H1 (cell line): ENCODE measurements at regions not wholly inside any gene's neighbourhood (a gene's known extent, or its start where the extent isn't known, plus 50 kb on each side); places are given as distances from the start of the nearest gene placed in this dataset.

Experiments used
- CTCF ChIA-PET: fragments of 300-600 bp; sonication (Branson Sonifier 250); formaldehyde crosslinking; loops from one replicate; lab custom pipeline; 2021; ENCODE audit not compliant: partially characterized antibody; lab: Charles Lee
- POLR2A ChIA-PET: fragments of 300-600 bp; sonication (Branson Sonifier 250); formaldehyde crosslinking; loops from one replicate; lab custom pipeline; 2021; ENCODE audit warnings: inconsistent platforms; ENCODE audit not compliant: partially characterized antibody; lab: Charles Lee
- DNase-seq, 2 experiments: peaks; one replicate each; pipeline versions ENCODE4 v3.0.0 to v3.0.0-alpha.2; 2010 to 2022; ENCODE audit warnings: low spot score in 2 of 2, low read depth in 1 of 2, mixed read lengths in 1 of 2
- FAIRE-seq: peaks from 2 replicates; lab custom pipeline; 2011; peaks lifted over from hg19 to GRCh38; lab: Jason Lieb, UNC
- H2AFZ ChIP-seq: 2 replicates; pipeline ENCODE4 v1.8.1; 2012; ENCODE audit warnings: low read length, inconsistent platforms
- H2AK5ac ChIP-seq: 2 replicates; pipeline ENCODE4 v1.6.1; 2013; ENCODE audit warnings: low read depth, low read length
- H2BK120ac ChIP-seq: replicated peaks from 2 replicates; pipeline ENCODE3; 2013; ENCODE audit warnings: low read depth, low read length, inconsistent platforms
- H2BK12ac ChIP-seq: 2 replicates; pipeline ENCODE4 v1.6.1; 2013; ENCODE audit warnings: low read depth, low read length
- H2BK15ac ChIP-seq: 2 replicates; pipeline ENCODE4 v1.6.1; 2013; ENCODE audit warnings: low read length
- H2BK20ac ChIP-seq: 2 replicates; pipeline ENCODE4 v1.6.1; 2013; ENCODE audit warnings: low read length
- H2BK5ac ChIP-seq: 2 replicates; pipeline ENCODE4 v1.6.1; 2013; ENCODE audit warnings: low read depth, low read length
- H3K14ac ChIP-seq: 2 replicates; pipeline ENCODE4 v1.6.1; 2013; ENCODE audit warnings: inconsistent platforms; ENCODE audit not compliant: insufficient read length
- H3K18ac ChIP-seq: 2 replicates; pipeline ENCODE4 v1.6.1; 2013; ENCODE audit warnings: low read length; ENCODE audit errors: extremely low read depth
- H3K23ac ChIP-seq: 2 replicates; pipeline ENCODE4 v1.6.1; 2013; ENCODE audit warnings: inconsistent platforms; ENCODE audit not compliant: insufficient read length
- H3K23me2 ChIP-seq: 2 replicates; pipeline ENCODE4 v1.6.1; 2013; ENCODE audit warnings: low read depth, low read length
- H3K27ac ChIP-seq: 2 replicates; pipeline ENCODE4 v1.6.1; 2011; ENCODE audit warnings: low read depth, low read length, inconsistent platforms
- H3K27me3 ChIP-seq, 4 experiments: replicated peaks in 1 of 4; 1 replicate in 1 of 4; 2 replicates in 3 of 4; pipeline versions ENCODE4 v1.6.1 to v1.8.1; 2011 to 2013; ENCODE audit warnings: low read length in 3 of 4, mild to moderate bottlenecking in 3 of 4, inconsistent platforms in 2 of 4, mixed read lengths in 2 of 4, moderate library complexity in 1 of 4; ENCODE audit not compliant: control insufficient read depth in 3 of 4, insufficient read depth in 3 of 4; ENCODE audit errors: extremely low read depth in 1 of 4
- H3K36me3 ChIP-seq, 4 experiments: 2 replicates each; pipeline versions ENCODE4 v1.6.1 to v1.8.1; 2011 to 2013; ENCODE audit warnings: mild to moderate bottlenecking in 4 of 4, low read length in 3 of 4, moderate library complexity in 2 of 4, control low read depth in 1 of 4, inconsistent platforms in 1 of 4; ENCODE audit not compliant: insufficient read depth in 4 of 4, control insufficient read depth in 2 of 4
- H3K4ac ChIP-seq: replicated peaks from 2 replicates; pipeline ENCODE3; 2013; ENCODE audit warnings: low read length, low read depth, mixed read lengths, inconsistent platforms; ENCODE audit not compliant: insufficient read length
- H3K4me1 ChIP-seq, 4 experiments: replicated peaks in 1 of 4; 1 replicate in 1 of 4; 2 replicates in 3 of 4; pipeline versions ENCODE4 v1.6.1 to v1.8.1; 2011 to 2013; ENCODE audit warnings: low read length in 3 of 4, inconsistent platforms in 2 of 4, mixed read lengths in 1 of 4; ENCODE audit not compliant: insufficient read depth in 4 of 4, control insufficient read depth in 3 of 4
- H3K4me2 ChIP-seq, 2 experiments: 2 replicates each; pipeline versions ENCODE4 v1.6.1 to v1.8.1; 2011 to 2013; ENCODE audit warnings: low read depth in 2 of 2, low read length in 2 of 2, control low read depth in 1 of 2, inconsistent platforms in 1 of 2, mild to moderate bottlenecking in 1 of 2; ENCODE audit not compliant: insufficient read depth in 1 of 2
- H3K4me3 ChIP-seq, 4 experiments: fragments of 200-600, 300-600 bp in 1 of 4; sonication (generic), shearing (Covaris generic), sonication (Bioruptor Twin) in 1 of 4; 2 replicates each; pipeline versions ENCODE4 v1.5.1 to v1.8.1; 2011 to 2016; ENCODE audit warnings: low read length in 4 of 4, low read depth in 3 of 4, control low read depth in 2 of 4, inconsistent platforms in 2 of 4, mild to moderate bottlenecking in 2 of 4, mixed read lengths in 1 of 4, moderate library complexity in 1 of 4; ENCODE audit not compliant: insufficient read depth in 2 of 4; ENCODE audit errors: extremely low read depth in 1 of 4
- H3K56ac ChIP-seq: replicated peaks from 2 replicates; pipeline ENCODE3; 2013; ENCODE audit warnings: low read depth, mild to moderate bottlenecking, mixed read lengths, low read length, inconsistent platforms; ENCODE audit not compliant: insufficient read length
- H3K79me1 ChIP-seq: 2 replicates; pipeline ENCODE4 v1.6.1; 2013; ENCODE audit warnings: low read depth, low read length, control low read depth
- H3K79me2 ChIP-seq, 2 experiments: 2 replicates each; pipeline versions ENCODE4 v1.6.1 to v1.8.1; 2012 to 2013; ENCODE audit warnings: low read length in 2 of 2, mild to moderate bottlenecking in 2 of 2, inconsistent platforms in 1 of 2; ENCODE audit not compliant: insufficient read depth in 2 of 2, control insufficient read depth in 1 of 2
- H3K9ac ChIP-seq, 4 experiments: replicated peaks in 1 of 4; 1 replicate in 1 of 4; 2 replicates in 3 of 4; pipeline versions ENCODE4 v1.6.1 to v1.8.1; 2011 to 2013; ENCODE audit warnings: low read depth in 3 of 4, low read length in 3 of 4, control low read depth in 2 of 4, mild to moderate bottlenecking in 2 of 4, moderate library complexity in 2 of 4, inconsistent platforms in 1 of 4; ENCODE audit errors: extremely low read depth in 1 of 4
- H3K9me3 ChIP-seq, 2 experiments: 2 replicates each; pipeline versions ENCODE4 v1.6.1 to v1.8.1; 2012 to 2013; ENCODE audit warnings: mild to moderate bottlenecking in 2 of 2, moderate library complexity in 2 of 2, control low read depth in 1 of 2, inconsistent platforms in 1 of 2, low read depth in 1 of 2, low read length in 1 of 2, mixed read lengths in 1 of 2; ENCODE audit not compliant: insufficient read depth in 2 of 2
- H4K20me1 ChIP-seq, 2 experiments: replicated peaks in 1 of 2; 2 replicates each; pipeline versions ENCODE3 to v1.8.1; 2011 to 2013; ENCODE audit warnings: inconsistent platforms in 2 of 2, low read length in 2 of 2, mild to moderate bottlenecking in 1 of 2; ENCODE audit not compliant: insufficient read depth in 2 of 2, control insufficient read depth in 1 of 2
- H4K5ac ChIP-seq: 2 replicates; pipeline ENCODE4 v1.6.1; 2013; ENCODE audit warnings: low read length, low read depth, mixed read lengths, inconsistent platforms; ENCODE audit not compliant: insufficient read length
- H4K8ac ChIP-seq: 2 replicates; pipeline ENCODE4 v1.8.0; 2013; ENCODE audit warnings: mild to moderate bottlenecking, moderate library complexity, low read length, inconsistent platforms; ENCODE audit not compliant: insufficient read depth; ENCODE audit errors: extremely low read depth
- H4K91ac ChIP-seq: replicated peaks from 2 replicates; pipeline ENCODE3; 2013; ENCODE audit warnings: low read length, mixed read lengths, inconsistent platforms; ENCODE audit not compliant: insufficient read length
- CEBPB ChIP-seq: IDR thresholded peaks from 2 replicates; pipeline ENCODE4 v1.6.1; 2012; ENCODE audit warnings: low read depth, low read length
- RAD21 ChIP-seq, 2 experiments: IDR thresholded peaks in 1 of 2; conservative IDR thresholded peaks in 1 of 2; 2 replicates each; pipeline ENCODE4 v1.6.1; 2011; ENCODE audit warnings: low read depth in 2 of 2, low read length in 2 of 2, improper control_type of control experiment in 1 of 2, inconsistent platforms in 1 of 2, mild to moderate bottlenecking in 1 of 2, moderate library complexity in 1 of 2
- RXRA ChIP-seq: IDR thresholded peaks from 2 replicates; pipeline ENCODE4 v1.6.1; 2011; ENCODE audit warnings: low read depth, mild to moderate bottlenecking, low read length, moderate library complexity; ENCODE audit not compliant: insufficient read depth
- TAF1 ChIP-seq: IDR thresholded peaks from 2 replicates; pipeline ENCODE4 v1.6.1; 2011; ENCODE audit warnings: mild to moderate bottlenecking, low read depth, low read length
- WGBS, 2 experiments: shearing (Covaris generic) in 1 of 2; methylation state at CpG; one replicate each; pipeline versions ENCODE4 v1.1.6 to v1.1.7; 2013 to 2015; ENCODE audit warnings: low lambda C conversion rate in 2 of 2, mixed read lengths in 2 of 2, inconsistent platforms in 1 of 2, low coverage in 1 of 2, missing lambda C conversion rate in 1 of 2; ENCODE audit not compliant: insufficient replicate concordance in 2 of 2, insufficient coverage in 1 of 2, insufficient read length in 1 of 2; ENCODE audit errors: extremely low coverage in 1 of 2, missing lambda C conversion rate in 1 of 2; 5-methylcytosine and 5-hydroxymethylcytosine counted together

- H3K9ac ChIP-seq = no peak overlapping the region
- 93% methylated on average over 4 of the region's 4 CpGs; no CpG with 5 or more reads in 1 of the 2 experiments for WGBS, 2 experiments
- no peak overlapping the region for H3K18ac ChIP-seq
- TF ChIP-seq TAF1 = no peak
- no peak for TF ChIP-seq RAD21 (IDR thresholded peaks at IDR 0.05 in 1 of 2, conservative IDR thresholded peaks at IDR 0.05 in 1 of 2; ENCODE audit: low read depth in 2 of 2, low read length in 2 of 2)
- TF ChIP-seq CEBPB = no peak
- no peak for TF ChIP-seq RXRA
- H3K79me1 ChIP-seq = no peaks in the 10 kb centered on the region
- no peaks in the 10 kb centered on the region for H4K20me1 ChIP-seq
- ChIA-PET POLR2A (no interaction called here), CTCF (no interaction called here)
- no peaks in the 10 kb centered on the region for H3K79me2 ChIP-seq
- H2BK15ac ChIP-seq = no peak overlapping the region
- no peaks in the 10 kb centered on the region for H3K36me3 ChIP-seq
- H3K4me1 ChIP-seq = no peaks in the 10 kb centered on the region
- no peak overlapping the region for H3K27ac ChIP-seq
- H3K56ac ChIP-seq = no peak overlapping the region
- no peak overlapping the region for H3K4me3 ChIP-seq
- DNase-seq = no peak
- H2BK12ac ChIP-seq = no peak overlapping the region
- no peaks in the 10 kb centered on the region for H3K27me3 ChIP-seq
- H2AK5ac ChIP-seq = no peak overlapping the region
- H3K9me3 ChIP-seq = no peaks in the 10 kb centered on the region
- no peak overlapping the region for H2BK20ac ChIP-seq
- no peak overlapping the region for H3K23ac ChIP-seq
- no peak overlapping the region for H3K4me2 ChIP-seq
- no peak overlapping the region for H2AFZ ChIP-seq
- no peak for FAIRE-seq
- H4K5ac ChIP-seq = no peak overlapping the region
- H2BK120ac ChIP-seq = no peak overlapping the region
- H3K4ac ChIP-seq = no peak overlapping the region
- no peak overlapping the region for H4K8ac ChIP-seq
- no peak overlapping the region for H3K14ac ChIP-seq
- H4K91ac ChIP-seq = no peak overlapping the region
- no peaks in the 10 kb centered on the region for H3K23me2 ChIP-seq
- no peak overlapping the region for H2BK5ac ChIP-seq
These were observed 285.6 kb upstream of the ACVR2A start for GRCh38 chr2:147559070-147559725.
